Loucy (cell line): ENCODE measurements at regions not wholly inside any gene's neighbourhood (a gene's known extent, or its start where the extent isn't known, plus 50 kb on each side); places are given as distances from the start of the nearest gene placed in this dataset.

Experiments used
- H2AFZ ChIP-seq: fragments of 200-600 bp; sonication (generic); 2 replicates; pipeline ENCODE4 v1.6.0; 2016; ENCODE audit warnings: antibody characterized with exemption, mild to moderate bottlenecking, low read length, moderate library complexity
- H3F3A ChIP-seq: fragments of 200-600 bp; 2 replicates; pipeline ENCODE4 v1.6.0; 2016; ENCODE audit warnings: antibody characterized with exemption, low read depth, mild to moderate bottlenecking
- H3K27me3 ChIP-seq: fragments of 200-600 bp; sonication (generic); 2 replicates; pipeline ENCODE4 v1.6.1; 2014; ENCODE audit warnings: low read length, mild to moderate bottlenecking; ENCODE audit not compliant: insufficient read depth, poor library complexity, severe bottlenecking
- H3K36me3 ChIP-seq: fragments of 200-600 bp; sonication (generic); 2 replicates; pipeline ENCODE4 v1.6.1; 2016; ENCODE audit warnings: low read length; ENCODE audit not compliant: insufficient read depth
- H3K4me1 ChIP-seq: fragments of 200-600 bp; sonication (generic); 2 replicates; pipeline ENCODE4 v1.5.1; 2014; ENCODE audit warnings: low read length, mild to moderate bottlenecking; ENCODE audit not compliant: insufficient read depth, poor library complexity, severe bottlenecking
- H3K4me2 ChIP-seq: fragments of 200-600 bp; sonication (generic); 2 replicates; pipeline ENCODE4 v1.6.0; 2014; ENCODE audit warnings: antibody characterized with exemption, low read length, low read depth, mild to moderate bottlenecking; ENCODE audit not compliant: poor library complexity, severe bottlenecking
- H3K4me3 ChIP-seq: fragments of 200-600 bp; sonication (generic); 2 replicates; pipeline ENCODE4 v1.5.1; 2014; ENCODE audit warnings: low read length, mild to moderate bottlenecking, mixed read lengths; ENCODE audit not compliant: poor library complexity, severe bottlenecking
- H3K79me2 ChIP-seq: fragments of 200-600 bp; sonication (generic); 2 replicates; pipeline ENCODE4 v1.6.1; 2014; ENCODE audit warnings: low read length; ENCODE audit not compliant: insufficient read depth
- H3K9ac ChIP-seq: fragments of 200-600 bp; sonication (generic); 2 replicates; pipeline ENCODE4 v1.6.0; 2014; ENCODE audit warnings: mild to moderate bottlenecking, low read depth, low read length, moderate library complexity; ENCODE audit not compliant: poor library complexity, severe bottlenecking
- H3K9me2 ChIP-seq: fragments of 200-600 bp; sonication (generic); replicated peaks from 2 replicates; pipeline ENCODE4 v1.6.1; 2016; ENCODE audit warnings: low read depth, low read length, mixed read lengths
- H3K9me3 ChIP-seq: fragments of 200-600 bp; sonication (generic); 2 replicates; pipeline ENCODE4 v1.6.1; 2014; ENCODE audit warnings: mild to moderate bottlenecking, antibody characterized with exemption, low read length, low read depth; ENCODE audit not compliant: insufficient read depth
- H4K20me1 ChIP-seq: fragments of 200-600 bp; sonication (generic); 2 replicates; pipeline ENCODE4 v1.6.0; 2014; ENCODE audit warnings: antibody characterized with exemption, low read length, mild to moderate bottlenecking; ENCODE audit not compliant: insufficient read depth, poor library complexity, severe bottlenecking
- EZH2phosphoT487 ChIP-seq: fragments of 200-600 bp; IDR thresholded peaks from 2 replicates; pipeline ENCODE4 v1.6.1; 2018; ENCODE audit warnings: antibody characterized with exemption, mild to moderate bottlenecking, moderate library complexity, borderline replicate concordance
- TF ChIP-seq, protein P1 (sequence below): fragments of 200-600 bp; sonication (generic); conservative IDR thresholded peaks from 2 replicates; pipeline ENCODE4 v1.5.1; 2014; ENCODE audit warnings: mild to moderate bottlenecking, antibody characterized with exemption, low read length

DNA sequence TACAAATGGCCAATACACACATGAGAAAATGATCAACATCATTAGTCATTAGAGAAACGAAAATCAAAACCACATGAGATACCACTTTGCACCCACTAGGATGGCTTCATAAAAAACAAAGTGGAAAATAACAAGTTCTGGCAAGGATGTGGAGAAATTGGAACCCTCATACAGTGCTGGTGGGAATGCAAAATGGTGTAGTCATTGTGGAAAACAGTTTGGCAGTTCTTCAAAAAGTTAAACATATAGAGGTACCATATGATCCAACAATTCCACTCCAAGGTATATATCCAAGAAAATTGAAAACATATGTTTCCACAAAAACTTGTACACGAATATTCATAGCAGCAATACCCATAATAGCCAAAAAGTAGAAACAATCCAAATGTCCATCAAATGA lies 231.6 kb upstream of the CSF3R start:
- Histone ChIP-seq H3K4me3 (no peak overlapping the region), H3K9ac (no peak overlapping the region), H2AFZ (no peak overlapping the region), H3F3A (no peaks in the 10 kb centered on the region), H3K9me3 (no peaks in the 10 kb centered on the region), H4K20me1 (no peaks in the 10 kb centered on the region), H3K4me2 (no peak overlapping the region), H3K9me2 (no peaks in the 10 kb centered on the region), H3K36me3 (no peaks in the 10 kb centered on the region), H3K79me2 (no peaks in the 10 kb centered on the region), H3K27me3 (no peaks in the 10 kb centered on the region), H3K4me1 (no peaks in the 10 kb centered on the region)
- TF ChIP-seq EZH2phosphoT487 = no peak
- TF ChIP-seq, protein P1, sequence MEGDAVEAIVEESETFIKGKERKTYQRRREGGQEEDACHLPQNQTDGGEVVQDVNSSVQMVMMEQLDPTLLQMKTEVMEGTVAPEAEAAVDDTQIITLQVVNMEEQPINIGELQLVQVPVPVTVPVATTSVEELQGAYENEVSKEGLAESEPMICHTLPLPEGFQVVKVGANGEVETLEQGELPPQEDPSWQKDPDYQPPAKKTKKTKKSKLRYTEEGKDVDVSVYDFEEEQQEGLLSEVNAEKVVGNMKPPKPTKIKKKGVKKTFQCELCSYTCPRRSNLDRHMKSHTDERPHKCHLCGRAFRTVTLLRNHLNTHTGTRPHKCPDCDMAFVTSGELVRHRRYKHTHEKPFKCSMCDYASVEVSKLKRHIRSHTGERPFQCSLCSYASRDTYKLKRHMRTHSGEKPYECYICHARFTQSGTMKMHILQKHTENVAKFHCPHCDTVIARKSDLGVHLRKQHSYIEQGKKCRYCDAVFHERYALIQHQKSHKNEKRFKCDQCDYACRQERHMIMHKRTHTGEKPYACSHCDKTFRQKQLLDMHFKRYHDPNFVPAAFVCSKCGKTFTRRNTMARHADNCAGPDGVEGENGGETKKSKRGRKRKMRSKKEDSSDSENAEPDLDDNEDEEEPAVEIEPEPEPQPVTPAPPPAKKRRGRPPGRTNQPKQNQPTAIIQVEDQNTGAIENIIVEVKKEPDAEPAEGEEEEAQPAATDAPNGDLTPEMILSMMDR = no peak

DNA sequence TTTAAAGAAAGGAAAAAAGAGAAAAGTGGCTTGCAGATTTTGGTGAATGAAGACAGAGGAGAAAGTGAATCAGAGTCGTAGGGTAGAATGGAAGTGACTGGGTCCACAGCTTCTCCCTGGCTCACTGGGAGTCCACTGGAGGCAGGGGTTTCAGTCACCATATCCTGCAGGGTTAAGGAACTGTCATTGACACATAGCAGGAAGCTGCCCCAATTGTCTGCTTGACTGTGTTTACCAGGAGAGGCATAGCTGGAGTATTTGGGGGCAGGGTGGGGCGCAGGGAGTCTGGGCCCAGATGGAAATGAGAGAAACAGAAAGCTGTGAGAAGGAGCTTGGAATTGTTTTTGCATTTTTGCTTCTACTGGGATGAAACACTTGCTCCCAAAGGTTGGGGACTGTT lies 228.8 kb upstream of the CSF3R start:
- Histone ChIP-seq H3K9ac (no peak overlapping the region), H2AFZ (no peak overlapping the region), H3K9me2 (no peaks in the 10 kb centered on the region), H3K4me1 (no peaks in the 10 kb centered on the region), H3K36me3 (no peaks in the 10 kb centered on the region), H3K27me3 (no peaks in the 10 kb centered on the region), H3K9me3 (no peaks in the 10 kb centered on the region), H4K20me1 (no peaks in the 10 kb centered on the region), H3K4me2 (no peak overlapping the region), H3F3A (no peaks in the 10 kb centered on the region), H3K4me3 (no peak overlapping the region), H3K79me2 (no peaks in the 10 kb centered on the region)
- TF ChIP-seq EZH2phosphoT487 = no peak
- TF ChIP-seq, protein P1 = no peak

DNA sequence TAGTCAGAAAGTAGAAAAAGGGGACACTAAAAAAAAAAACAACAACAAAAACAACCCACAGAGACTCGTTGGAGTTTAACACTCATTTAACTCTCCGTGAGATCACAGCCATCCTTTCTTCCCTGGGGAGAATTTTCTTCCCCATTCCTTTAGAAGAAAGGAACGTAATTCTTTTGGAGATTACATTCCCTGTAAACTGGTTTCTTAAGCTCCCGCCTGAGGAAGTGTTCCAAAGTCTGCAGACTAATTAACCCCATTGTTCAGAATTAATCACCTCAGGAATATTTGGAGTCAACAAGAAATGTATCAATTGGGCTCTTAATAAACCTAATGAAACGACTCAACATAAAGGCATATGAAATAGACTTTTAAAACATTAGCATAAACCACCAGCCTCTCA lies 228.2 kb upstream of the CSF3R start:
- Histone ChIP-seq H4K20me1 (no peaks in the 10 kb centered on the region), H2AFZ (no peak overlapping the region), H3F3A (no peaks in the 10 kb centered on the region), H3K79me2 (no peaks in the 10 kb centered on the region), H3K4me2 (no peak overlapping the region), H3K27me3 (no peaks in the 10 kb centered on the region), H3K4me3 (no peak overlapping the region), H3K9me2 (no peaks in the 10 kb centered on the region), H3K9ac (no peak overlapping the region), H3K9me3 (no peaks in the 10 kb centered on the region), H3K4me1 (no peaks in the 10 kb centered on the region), H3K36me3 (no peaks in the 10 kb centered on the region)
- TF ChIP-seq, protein P1 = no peak
- TF ChIP-seq EZH2phosphoT487 = no peak
